NCI-H2227 (cell line): ENCODE measurements at regions not wholly inside any gene's neighbourhood (a gene's known extent, or its start where the extent isn't known, plus 50 kb on each side); places are given as distances from the start of the nearest gene placed in this dataset.

Source experiments
- DNase-seq: peaks from one replicate; lab custom pipeline; 2025; ENCODE audit not compliant: unreplicated experiment; lab: John Stamatoyannopoulos, UW

DNA sequence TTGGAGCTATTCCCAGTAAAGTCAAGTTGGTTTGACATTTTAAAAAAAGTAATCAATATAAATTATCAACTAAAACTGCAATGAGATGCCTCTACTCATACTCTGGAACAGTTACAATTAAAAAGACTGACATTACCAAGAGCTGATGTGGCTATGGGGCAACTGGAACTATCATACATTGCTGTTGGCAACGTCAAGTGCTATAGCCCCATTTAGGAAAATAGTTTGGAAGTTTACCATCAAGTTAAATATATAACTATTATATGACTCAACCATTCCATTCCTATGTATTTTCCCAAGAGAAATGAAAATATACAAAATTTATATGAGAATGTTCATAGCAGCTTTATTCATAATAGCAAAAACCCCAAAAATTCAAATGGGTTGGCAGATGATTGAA lies 111.4 kb upstream of the HDGFL1 start:
- DNase-seq, result no peak

GRCh38 chr6:22466665-22467245 lies 102.6 kb upstream of the HDGFL1 start:
- peak; percentile 7 for DNase-seq

DNA sequence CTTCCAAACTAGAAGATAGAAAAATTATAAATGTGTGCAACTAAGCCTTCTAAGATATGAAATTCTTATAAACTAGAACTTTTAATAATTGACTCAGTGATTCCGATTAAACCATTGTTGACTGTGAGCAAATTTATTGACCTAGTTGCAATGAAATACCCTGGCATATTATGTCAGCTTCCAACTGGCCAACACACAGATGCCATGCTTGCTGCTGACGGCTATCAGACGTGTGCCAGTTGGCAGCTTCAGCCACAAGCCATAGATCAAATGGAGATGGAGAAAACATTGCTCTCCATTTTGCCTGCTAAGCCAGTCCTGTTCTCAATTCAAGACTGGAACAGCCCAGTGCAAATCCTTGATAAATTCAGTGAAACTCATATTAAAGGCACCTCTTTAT lies 101.7 kb upstream of the HDGFL1 start:
- DNase-seq, result no peak

GRCh38 chr6:22468256-22468965 lies 101.0 kb upstream of the HDGFL1 start:
- no peak for DNase-seq

GRCh38 chr6:22470454-22471131 lies 98.8 kb upstream of the HDGFL1 start:
- DNase-seq, result no peak

DNA sequence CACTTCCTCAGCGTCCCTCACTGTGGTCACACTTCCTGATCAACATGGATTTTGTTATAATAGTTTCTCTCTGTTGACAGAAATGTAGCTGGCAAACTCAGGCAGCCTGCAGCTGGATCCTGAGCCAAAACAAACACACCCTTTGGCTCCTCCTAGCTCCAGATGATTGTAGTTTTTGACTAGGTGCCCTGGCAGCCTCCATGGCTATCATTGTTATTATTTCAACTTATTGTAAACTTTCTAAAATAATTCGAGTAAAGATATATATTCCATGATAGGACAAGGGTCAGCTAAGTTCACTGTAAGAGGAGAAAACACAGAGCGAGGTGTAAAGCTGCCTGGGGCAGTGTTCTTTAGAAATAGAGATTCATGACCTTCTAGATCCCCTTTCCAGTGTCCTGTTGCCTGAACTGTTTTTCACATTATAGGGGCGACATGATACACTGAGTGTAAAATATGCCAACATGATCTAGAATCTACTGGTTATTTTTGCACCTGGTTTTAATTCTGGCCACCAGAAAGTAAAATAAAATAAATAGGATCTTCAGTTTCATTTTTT lies 98.2 kb upstream of the HDGFL1 start:
- no peak for DNase-seq

DNA sequence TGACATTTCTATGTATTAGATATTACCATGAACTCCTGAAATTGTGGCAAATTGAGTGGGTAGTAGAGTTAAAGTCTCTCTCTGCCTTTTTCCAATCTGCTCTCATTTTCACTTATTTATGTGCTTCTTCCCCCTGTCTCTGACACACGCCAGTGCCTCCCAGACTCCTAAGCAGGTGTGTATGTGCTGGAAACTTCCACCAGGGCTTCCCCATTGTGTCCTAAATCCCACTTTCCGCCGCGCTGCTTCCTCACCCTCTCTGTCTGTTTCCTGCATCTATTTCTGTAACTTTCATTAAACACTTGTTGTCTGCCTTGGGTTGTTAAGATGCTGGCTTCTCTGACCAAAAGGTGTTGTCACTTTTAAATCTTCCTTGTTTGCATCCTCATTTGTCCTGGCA lies 97.6 kb upstream of the HDGFL1 start:
- no peak for DNase-seq

DNA sequence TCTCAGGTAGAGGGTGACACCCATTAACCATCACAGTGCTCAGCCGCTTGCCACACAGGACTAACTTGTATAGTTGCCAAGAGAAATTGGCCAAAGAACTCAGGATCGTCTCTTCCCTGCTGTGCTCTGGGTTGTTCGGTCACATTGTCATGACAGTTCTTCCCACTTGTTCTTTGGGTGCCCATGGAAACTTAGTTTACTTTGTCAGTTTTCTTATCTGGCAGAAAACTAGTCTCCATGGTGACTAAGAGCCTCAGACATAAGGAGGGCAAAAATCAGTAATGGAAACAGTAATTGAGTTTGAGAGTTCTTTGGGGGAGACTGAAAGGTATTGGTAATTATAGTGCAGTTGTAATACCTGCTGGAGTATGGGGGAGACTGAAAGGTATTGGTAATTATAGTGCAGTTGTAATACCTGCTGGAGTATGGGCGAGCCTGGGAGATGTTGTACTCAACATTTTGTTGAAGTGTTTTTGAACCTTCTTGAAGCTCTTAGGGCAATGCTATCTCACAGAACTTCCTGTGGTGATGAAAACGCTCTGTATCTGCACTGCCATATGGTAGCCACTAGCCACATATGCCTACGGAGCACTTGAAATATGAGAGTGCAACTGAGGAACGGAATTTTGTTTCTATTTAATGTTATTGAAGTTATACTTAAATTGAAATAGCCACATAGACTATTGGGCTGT lies 95.2 kb upstream of the HDGFL1 start:
- no peak for DNase-seq

DNA sequence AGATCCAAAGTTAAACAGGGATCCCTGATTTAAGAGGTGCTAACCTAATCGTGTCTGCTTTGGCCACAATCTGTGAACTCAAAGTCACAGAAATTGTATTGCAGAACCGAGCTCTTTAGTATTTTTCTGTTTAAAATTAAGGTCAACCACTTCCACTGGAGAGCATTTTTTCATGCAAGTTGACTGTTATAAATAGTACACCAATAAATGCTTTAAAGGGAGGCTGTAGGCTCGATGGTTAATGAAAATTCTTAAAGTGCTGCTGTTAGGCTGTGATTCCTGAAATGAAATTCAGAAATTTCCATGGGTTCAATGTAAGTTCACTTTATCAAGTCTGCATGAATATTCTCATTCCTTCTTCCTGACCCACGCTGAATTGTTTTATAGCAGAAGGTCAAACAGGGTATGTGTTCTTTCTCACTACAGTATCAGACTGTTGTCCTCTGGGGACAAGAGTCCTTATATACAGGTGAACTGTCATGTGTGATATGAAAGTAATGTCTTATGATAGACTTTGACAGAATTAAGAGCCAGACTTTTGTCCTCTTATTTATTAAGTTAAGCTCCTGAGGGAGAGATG lies 92.5 kb upstream of the HDGFL1 start:
- no peak for DNase-seq

DNA sequence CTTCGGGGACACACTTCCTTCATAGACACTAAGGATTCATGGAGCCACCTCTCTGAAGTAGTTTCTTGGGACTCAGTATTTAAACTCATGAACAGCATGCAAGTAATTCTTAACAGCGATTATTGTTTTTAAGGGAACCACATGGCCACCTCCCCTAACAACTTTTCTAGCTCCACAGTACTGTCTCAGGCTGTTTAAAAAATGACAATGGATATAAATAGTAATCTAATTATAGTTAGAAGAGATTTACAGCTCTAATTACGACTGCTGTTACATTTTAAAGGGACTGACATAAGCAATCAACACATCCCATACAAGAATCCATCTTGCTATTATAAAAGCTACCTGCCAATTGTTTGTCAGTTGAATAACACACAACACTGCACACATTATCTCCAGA lies 72.1 kb upstream of the HDGFL1 start:
- DNase-seq, result no peak

GRCh38 chr6:22499815-22500214 lies 69.6 kb upstream of the HDGFL1 start:
- DNase-seq, result no peak

GRCh38 chr6:22506496-22506895 lies 62.9 kb upstream of the HDGFL1 start:
- DNase-seq, result no peak

- DNase-seq, result no peak
Measured at GRCh38 chr6:22512686-22513427, 56.5 kb upstream of the HDGFL1 start.

GRCh38 chr6:22513667-22514066 lies 55.7 kb upstream of the HDGFL1 start:
- DNase-seq, result no peak

DNA sequence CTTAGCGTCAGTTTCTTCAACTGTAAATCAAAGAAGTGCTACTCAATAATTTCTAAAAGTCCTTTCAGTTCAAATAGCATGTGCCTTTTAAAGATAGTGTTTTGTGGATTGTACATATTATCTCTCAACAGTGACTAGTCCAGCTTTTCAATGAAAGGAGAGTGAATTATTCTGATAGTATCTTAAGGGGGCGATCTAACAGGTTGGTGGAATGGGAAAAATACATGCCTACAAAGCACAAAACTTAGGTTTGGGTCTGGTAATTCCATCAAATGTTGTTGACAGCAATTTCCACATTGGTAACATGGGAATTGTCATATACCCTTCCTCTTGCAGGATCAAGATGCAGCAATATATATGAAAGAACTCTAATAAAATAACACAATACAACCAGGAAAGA lies 50.1 kb upstream of the HDGFL1 start:
- DNase-seq, result no peak
